HG03460 (cell line): ENCODE measurements at regions not wholly inside any gene's neighbourhood (a gene's known extent, or its start where the extent isn't known, plus 50 kb on each side); places are given as distances from the start of the nearest gene placed in this dataset.
"Not testable (repeated sequence)": the region's sequence is repeated elsewhere in the genome, so short reads cannot be mapped to it uniquely, and the experiment has no call there.

ENCODE experiments used
- ATAC-seq: cut with Tn5 transposase; IDR thresholded peaks from one replicate; pipeline ENCODE4 v1.9.1; 2021; ENCODE audit not compliant: unreplicated experiment

- ATAC-seq, result no peak
These were observed 832.8 kb downstream of the NR2F1-AS1 start for GRCh38 chr5:92748072-92748676.

DNA sequence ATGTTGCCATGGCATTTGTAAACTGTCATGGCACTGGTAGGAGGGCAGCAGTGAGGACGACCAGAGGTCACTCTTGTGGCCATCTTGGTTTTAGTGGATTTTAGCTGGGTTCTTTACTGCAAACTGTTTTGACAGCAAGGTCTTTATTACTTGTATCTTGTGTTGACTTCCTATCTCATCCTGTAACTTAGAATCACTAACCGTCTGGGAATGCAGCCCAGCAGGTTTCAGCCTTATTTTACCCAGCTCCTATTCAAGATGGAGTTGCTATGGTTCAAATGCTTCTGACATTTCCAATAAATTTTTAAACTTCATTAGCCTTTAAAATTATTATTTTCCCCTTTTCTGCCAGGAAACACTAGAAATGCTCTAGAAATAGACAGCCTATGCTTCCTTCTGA lies 839.1 kb downstream of the NR2F1-AS1 start:
- no peak for ATAC-seq

DNA sequence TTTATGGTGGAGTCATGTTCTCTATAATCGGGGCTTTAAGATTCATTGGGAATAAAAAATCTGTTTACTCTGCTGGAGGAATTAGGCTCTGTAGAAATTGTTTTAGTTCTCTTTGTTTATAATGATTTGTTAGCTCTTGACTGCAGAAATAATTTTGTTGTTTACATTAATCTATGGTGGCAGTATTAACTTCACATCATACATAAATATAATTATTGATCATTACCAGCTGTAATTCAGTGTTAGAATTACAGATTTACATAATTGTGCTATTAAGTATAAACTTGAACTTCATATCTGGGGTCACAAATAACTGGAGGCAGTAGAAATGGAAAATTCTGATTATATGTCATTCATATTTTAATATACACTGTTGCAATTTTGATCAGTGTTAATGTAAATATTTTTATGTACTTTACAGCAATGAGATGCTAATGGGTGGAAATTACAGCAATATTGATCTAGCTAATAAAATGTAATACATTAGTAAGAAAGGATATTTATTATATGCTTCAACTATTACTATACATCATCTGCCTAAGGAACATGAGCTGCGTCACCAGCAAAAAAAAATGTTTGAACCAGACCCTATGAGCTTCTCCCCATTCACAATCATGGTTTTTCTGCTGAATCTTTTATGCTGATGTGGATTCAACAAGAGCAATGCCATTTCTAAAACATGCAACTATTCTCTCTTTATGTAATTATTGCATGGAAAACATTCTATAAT lies 846.6 kb downstream of the NR2F1-AS1 start:
- no peak for ATAC-seq

DNA sequence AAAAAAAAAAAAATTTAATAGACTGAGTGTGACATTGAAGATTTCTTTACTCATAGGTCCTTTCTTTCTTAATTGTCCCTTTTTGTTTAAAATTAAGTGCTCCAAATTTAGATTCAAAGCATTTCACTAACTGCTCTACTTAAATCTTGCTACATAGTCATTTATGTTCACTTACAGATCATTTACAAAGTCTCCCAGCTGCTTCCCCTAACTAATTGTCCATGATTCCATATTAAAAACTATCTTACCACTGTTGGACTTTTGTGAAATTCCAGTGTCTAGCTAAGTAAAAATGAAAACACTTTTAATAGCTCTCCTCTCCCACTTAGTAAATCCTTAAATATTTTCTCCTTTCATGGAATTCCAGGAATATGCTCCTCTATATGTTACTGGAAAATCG lies 850.5 kb downstream of the NR2F1-AS1 start:
- no peak for ATAC-seq

- no peak for ATAC-seq
These were observed 851.9 kb downstream of the NR2F1-AS1 start for GRCh38 chr5:92729088-92729487.

DNA sequence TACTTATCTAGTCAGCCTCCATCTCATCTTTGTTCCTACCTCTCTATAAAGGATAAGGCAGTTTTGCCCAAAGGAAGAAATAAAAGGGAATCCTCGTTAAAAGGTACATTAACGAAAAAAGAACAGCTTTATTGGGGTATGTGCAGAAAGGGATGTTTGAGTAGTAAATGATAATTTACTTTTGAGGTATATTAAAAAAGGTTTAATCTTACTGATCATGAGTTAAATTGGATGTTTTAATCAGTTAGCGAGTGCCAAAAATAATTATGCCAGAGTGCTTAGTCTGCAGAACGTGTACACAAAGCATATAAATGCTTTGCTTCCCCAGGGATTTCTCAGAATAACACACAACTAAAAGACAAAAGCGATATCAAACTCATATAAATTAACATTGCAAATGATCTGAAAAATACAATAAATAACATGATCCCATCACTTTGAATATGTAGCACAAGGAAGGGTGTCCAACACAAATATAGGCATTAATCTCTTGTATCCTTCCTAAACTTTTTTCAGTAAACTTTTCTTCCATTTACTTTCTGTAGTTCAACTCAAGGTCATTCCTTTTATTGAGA lies 865.0 kb downstream of the NR2F1-AS1 start:
- ATAC-seq, result no peak

DNA sequence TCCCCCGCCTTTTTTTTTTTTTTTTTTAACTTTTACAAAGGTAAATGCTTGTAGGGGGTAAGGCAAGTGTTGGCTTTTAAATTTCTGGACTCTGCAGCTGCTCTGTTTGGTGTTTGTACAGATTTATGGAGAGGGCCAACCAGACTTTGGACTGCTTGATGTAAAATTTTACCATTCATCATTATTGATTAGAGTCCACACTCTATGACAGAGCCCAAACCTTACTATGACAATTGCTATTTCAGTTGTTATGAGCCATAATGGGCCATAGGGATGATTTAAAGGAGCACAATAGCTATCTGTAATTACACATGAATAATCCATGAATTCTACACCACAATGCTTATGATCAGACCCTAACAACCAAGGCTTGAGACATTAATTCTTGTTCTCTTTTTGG lies 867.2 kb downstream of the NR2F1-AS1 start:
- no peak for ATAC-seq

GRCh38 chr5:92713335-92713743 lies 867.7 kb downstream of the NR2F1-AS1 start:
- ATAC-seq, result no peak

DNA sequence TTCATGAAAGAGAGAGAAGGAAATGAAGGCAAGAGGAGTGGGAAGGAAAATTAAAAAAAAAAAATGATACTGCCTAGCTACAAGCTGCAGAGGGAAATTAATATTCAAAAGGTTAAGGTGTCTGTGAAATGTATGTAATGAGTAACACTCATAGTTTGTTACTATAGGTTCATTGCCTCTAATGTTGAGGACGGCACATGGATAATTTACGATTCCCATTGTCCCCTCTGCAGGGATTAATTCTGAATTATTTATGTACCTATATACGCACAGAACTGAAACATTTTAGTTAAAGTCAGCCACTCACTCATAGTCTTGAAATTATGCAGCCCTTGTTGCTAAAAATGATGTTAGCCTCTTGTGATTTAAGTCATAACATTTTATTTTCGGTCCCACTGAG lies 869.1 kb downstream of the NR2F1-AS1 start:
- no peak for ATAC-seq

DNA sequence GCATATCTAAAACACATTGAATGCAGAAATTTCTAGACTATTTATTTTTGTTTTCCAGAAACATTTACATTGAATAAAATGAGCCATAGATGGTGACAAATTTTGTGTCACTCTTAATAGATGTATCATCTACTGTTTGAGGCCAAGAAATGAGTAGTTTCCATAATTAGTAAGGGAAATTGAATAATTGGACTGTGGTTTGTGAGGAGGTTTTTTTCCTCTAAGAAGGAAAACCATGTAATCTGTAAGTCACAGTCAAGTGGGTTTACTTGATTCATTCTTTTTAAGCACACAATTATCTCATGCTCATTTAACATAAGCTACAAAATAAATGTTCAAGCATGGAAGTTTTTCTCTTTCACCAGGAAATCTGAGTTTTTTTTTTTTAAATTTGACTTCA lies 876.4 kb downstream of the NR2F1-AS1 start:
- no peak for ATAC-seq

GRCh38 chr5:92703976-92704375 lies 877.0 kb downstream of the NR2F1-AS1 start:
- ATAC-seq, result no peak

DNA sequence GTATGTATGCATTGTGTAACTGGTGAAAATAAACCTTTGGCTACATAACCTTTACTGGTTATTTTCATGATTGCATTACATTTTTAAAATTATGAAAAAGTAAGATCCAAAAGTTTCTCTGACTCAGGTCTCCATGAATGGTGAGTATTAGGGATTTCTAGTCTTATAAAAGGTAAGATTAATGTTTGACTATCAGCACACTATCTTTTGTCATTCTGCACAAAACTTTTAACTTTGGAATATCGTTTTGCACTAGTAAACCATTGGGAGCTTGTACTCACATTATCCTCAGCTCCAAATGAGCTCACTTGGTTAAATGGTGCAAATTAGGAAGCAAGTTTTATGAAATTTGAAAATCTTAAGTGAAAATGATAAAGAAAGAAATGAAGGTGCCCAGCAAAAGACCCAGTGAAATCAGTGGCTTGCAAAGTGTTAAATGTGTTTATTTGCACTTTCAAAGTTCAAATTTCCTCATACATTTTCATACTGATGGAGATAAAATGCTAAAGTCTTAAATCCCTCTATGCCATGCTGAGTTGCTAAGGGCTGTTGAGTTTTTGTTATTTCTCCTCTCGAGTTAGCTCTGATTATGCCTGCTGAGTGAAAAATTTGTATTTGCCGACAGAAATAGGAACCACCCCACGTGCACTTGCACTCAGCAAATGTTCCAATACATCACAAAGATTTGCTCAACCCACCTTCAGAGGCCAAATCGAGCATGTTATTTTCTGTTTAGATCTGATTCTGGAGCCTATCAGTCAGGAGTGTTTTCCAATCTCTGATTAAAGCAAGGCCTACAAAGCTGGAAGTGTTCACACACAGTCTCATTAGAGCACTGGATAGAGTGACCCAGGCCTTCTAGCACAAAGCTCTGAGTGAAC lies 885.7 kb downstream of the NR2F1-AS1 start:
- ATAC-seq, result no peak

DNA sequence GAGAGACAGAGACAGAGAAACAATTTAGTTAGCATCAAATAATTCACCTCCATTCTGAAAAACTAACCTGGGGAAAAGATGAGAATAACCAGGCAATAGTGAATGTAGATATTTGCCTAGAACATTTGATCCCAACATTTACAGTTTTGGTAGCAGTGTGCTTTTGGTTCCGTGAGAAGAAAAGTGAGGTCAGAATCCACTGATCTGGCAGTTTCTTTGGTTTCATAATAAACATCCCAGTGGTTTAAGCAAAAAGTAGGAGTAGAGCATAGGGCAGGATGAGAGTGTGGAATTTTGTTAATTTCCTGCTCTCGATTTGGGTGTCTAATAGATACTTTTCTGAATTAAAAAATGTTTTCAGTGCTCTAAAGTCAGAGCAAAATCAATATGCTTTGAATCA lies 887.0 kb downstream of the NR2F1-AS1 start:
- ATAC-seq, result no peak

DNA sequence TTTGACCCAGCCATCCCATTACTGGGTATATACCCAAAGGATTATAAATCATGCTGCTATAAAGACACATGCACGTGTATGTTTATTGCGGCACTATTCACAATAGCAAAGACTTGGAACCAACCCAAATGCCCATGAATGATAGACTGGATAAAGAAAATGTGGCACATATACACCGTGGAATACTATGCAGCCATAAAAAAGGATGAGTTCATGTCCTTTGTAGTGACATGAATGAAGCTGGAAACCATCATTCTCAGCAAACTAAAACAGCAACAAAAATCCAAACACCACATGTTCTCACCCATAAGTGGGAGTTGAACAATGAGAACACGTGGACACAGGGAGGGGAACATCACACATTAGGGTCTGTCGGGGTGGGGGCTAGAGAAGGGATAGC lies 889.1 kb downstream of the NR2F1-AS1 start:
- ATAC-seq, result not testable (repeated sequence)

DNA sequence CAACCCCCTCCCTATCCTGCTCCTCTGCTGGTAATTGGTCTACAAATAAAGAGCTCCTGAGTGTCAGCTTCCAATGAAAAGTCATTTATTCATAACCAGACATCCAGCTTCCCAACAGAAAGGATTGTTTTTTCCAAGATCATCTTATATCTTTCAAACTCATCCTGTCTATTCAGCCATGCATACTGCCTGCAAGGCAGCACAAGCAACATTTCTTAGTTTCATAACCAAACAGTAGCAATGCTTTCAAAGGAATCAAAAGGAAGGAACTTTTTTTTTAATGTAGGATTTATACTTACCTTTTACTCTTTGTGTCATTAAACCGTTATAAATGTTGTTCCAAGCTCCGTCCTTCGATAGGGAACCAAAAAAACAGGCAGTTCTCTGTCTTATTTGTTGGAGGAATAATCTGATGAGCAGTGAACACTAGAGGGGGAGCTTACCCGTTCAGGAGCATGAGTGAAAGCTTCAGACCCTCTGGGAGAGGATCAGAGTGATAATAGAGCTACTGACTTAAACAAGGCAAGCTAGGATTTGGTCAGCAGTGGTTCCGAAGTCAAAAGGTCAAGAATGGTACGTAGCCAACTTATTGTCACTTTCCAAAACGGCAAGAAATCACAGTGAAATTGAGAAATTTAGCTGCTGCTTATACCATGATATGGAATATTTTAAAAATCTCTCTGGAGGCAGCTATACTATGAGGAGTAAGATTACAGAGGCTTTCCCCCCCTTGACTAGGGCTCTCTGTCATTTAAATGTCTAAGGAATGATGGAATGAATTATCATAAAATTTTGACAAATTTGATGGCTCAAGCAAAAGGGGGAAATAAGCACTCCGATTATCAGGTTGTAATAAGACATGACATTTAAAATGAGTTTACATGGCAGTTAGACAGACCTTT lies 892.9 kb downstream of the NR2F1-AS1 start:
- no peak for ATAC-seq

- no peak for ATAC-seq
These were observed 902.4 kb downstream of the NR2F1-AS1 start for GRCh38 chr5:92678640-92679039.

DNA sequence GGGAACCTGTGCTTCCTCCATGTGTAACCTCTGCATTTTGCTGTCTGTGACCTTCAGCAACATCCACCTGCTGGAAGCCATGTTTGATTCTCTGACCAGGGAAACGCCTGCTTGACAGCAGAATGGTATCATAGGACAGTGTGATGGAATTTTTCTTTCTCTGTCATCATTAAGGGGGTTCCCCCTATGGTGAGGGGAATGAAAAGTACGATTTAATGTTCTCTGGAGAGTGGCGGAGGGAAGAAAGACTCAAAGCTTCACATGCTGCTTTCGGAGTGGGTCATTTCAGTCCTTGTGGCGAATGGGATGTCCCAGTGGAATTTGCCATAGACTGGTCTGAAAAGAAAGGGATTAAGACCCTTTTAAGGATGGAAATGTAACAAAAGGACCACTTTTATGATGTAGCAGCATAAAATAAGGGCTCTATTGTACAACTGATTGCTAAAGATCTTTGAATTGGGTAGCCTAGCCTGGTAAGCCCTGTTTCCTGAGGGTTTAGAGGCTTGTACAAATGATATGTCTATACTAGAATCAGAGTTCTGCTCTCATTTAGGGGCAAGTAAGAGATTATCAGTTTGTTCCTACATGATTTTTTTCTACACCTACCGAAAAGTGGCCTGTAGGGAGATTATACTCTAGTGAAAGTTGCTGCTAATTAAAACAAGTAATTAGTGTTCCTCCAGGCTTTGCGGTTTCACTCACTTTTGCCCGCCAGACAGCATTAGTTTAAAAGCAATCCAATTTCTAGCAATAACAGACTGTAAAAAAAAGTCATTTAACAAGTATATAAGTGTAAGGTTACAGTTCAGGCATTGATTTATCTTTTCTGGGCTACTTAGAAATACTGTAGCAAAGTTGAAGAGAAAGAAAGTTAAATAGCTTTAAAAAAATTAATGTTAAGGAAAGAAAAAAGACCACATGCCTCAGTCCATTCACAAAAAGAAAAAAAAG lies 904.5 kb downstream of the NR2F1-AS1 start:
- no peak for ATAC-seq

- ATAC-seq, result no peak
These were observed 906.7 kb downstream of the NR2F1-AS1 start for GRCh38 chr5:92674321-92674720.

- ATAC-seq, result no peak
These were observed 915.5 kb downstream of the NR2F1-AS1 start for GRCh38 chr5:92665506-92665905.
